ENCODE measurements at regions not wholly inside any gene's neighbourhood (a gene's known extent, or its start where the extent isn't known, plus 50 kb on each side); places are given as distances from the start of the nearest gene placed in this dataset.
A peak's percentile ranks its signal among the peaks of the same experiment; 100 is the strongest.

GRCh38 chr2:64232266-64232665 lies 88.0 kb upstream of the PELI1 start:
- no peaks in the 10 kb centered on the region for H3K36me3 ChIP-seq (replicated peaks in 1 of 2; ENCODE audit: control insufficient read depth in 1 of 2, insufficient read depth in 2 of 2, low read length in 2 of 2)
- H3K4me1 ChIP-seq (ENCODE audit: control insufficient read depth in 1 of 2, insufficient read depth in 2 of 2, low read length in 2 of 2) = peaks cover 12 to 24% of the 10 kb centered on the region in 2 donors
- H3K79me2 ChIP-seq (ENCODE audit: insufficient read depth, low read length) = no peaks in the 10 kb centered on the region
- H3K4me2 ChIP-seq (replicated peaks; ENCODE audit: extremely low read depth, low read length, poor library complexity, severe bottlenecking) = no peak overlapping the region
- no peaks in the 10 kb centered on the region for H3K9me3 ChIP-seq (replicated peaks in 1 of 2; ENCODE audit: control insufficient read depth in 1 of 2, insufficient read depth in 1 of 2, low read length in 2 of 2)
- DNase-seq = no peak
- peak overlapping the region in 1 of 2 donors; percentile 28 for H3K4me3 Mint-ChIP-seq
- no peak for TF ChIP-seq CTCF (IDR thresholded peaks at IDR 0.05)
- peaks cover 4 to 13% of the 10 kb centered on the region in 2 donors for H3K36me3 Mint-ChIP-seq
- peaks cover 0 to 1% (median 0%) of the 10 kb centered on the region in 7 donors for H3K9me3 Mint-ChIP-seq
- peak overlapping the region in 1 of 7 donors; percentile 30 for H3K27ac Mint-ChIP-seq
- H3K27me3 Mint-ChIP-seq (ENCODE audit: low read depth in 3 of 3) = peaks cover 0 to 2% (median 0%) of the 10 kb centered on the region in 3 donors
- no peaks in the 10 kb centered on the region for H4K20me1 ChIP-seq (ENCODE audit: insufficient read depth, low read length)
- H2AFZ ChIP-seq (ENCODE audit: insufficient read depth, low read depth, low read length, poor library complexity, severe bottlenecking) = no peak overlapping the region
- H3K4me1 Mint-ChIP-seq = peaks cover 26% of the 10 kb centered on the region
- no peak overlapping the region for H3K27ac ChIP-seq (ENCODE audit: low read depth in 1 of 2, low read length in 2 of 2)
- H3K27me3 ChIP-seq (ENCODE audit: control insufficient read depth in 2 of 2, insufficient read depth in 2 of 2, low read length in 2 of 2) = no peaks in the 10 kb centered on the region
- intact Hi-C loops (cut with micrococcal nuclease) = no loop called here
- no peak overlapping the region for H3K9ac ChIP-seq (ENCODE audit: insufficient read depth, low read length, poor library complexity, severe bottlenecking)
- no peak overlapping the region for H3K4me3 ChIP-seq (replicated peaks in 1 of 3; ENCODE audit: low read depth in 2 of 3, low read length in 3 of 3)
- WGBS (ENCODE audit: insufficient coverage) = 100% methylated on average over 1 of the region's 2 CpGs

GRCh38 chr2:64233376-64233922 lies 89.2 kb upstream of the PELI1 start:
- intact Hi-C loops (cut with micrococcal nuclease) = no loop called here
- no peaks in the 10 kb centered on the region for H3K27me3 ChIP-seq (ENCODE audit: control insufficient read depth in 2 of 2, insufficient read depth in 2 of 2, low read length in 2 of 2)
- Mint-ChIP-seq H3K4me3 (no peak overlapping the region), H3K9me3 (peaks cover 0 to 1% (median 0%) of the 10 kb centered on the region in 7 donors), H3K27me3 (ENCODE audit: low read depth in 3 of 3) (peaks cover 0 to 2% (median 0%) of the 10 kb centered on the region in 3 donors), H3K36me3 (peaks cover 4 to 13% of the 10 kb centered on the region in 2 donors), H3K4me1 (peaks cover 15% of the 10 kb centered on the region), H3K27ac (no peak overlapping the region)
- H3K79me2 ChIP-seq (ENCODE audit: insufficient read depth, low read length) = no peaks in the 10 kb centered on the region
- H3K36me3 ChIP-seq (replicated peaks in 1 of 2; ENCODE audit: control insufficient read depth in 1 of 2, insufficient read depth in 2 of 2, low read length in 2 of 2) = no peaks in the 10 kb centered on the region
- peaks cover 7 to 12% of the 10 kb centered on the region in 2 donors for H3K4me1 ChIP-seq (ENCODE audit: control insufficient read depth in 1 of 2, insufficient read depth in 2 of 2, low read length in 2 of 2)
- H3K4me3 ChIP-seq (replicated peaks in 1 of 3; ENCODE audit: low read depth in 2 of 3, low read length in 3 of 3) = no peak overlapping the region
- H4K20me1 ChIP-seq (ENCODE audit: insufficient read depth, low read length) = no peaks in the 10 kb centered on the region
- no peak overlapping the region for H3K4me2 ChIP-seq (replicated peaks; ENCODE audit: extremely low read depth, low read length, poor library complexity, severe bottlenecking)
- TF ChIP-seq CTCF (IDR thresholded peaks at IDR 0.05) = no peak
- H3K27ac ChIP-seq (ENCODE audit: low read depth in 1 of 2, low read length in 2 of 2) = no peak overlapping the region
- no peaks in the 10 kb centered on the region for H3K9me3 ChIP-seq (replicated peaks in 1 of 2; ENCODE audit: control insufficient read depth in 1 of 2, insufficient read depth in 1 of 2, low read length in 2 of 2)
- 86% methylated on average over 1 of the region's 4 CpGs for WGBS (ENCODE audit: insufficient coverage)
- H3K9ac ChIP-seq (ENCODE audit: insufficient read depth, low read length, poor library complexity, severe bottlenecking) = no peak overlapping the region
- DNase-seq = no peak
- H2AFZ ChIP-seq (ENCODE audit: insufficient read depth, low read depth, low read length, poor library complexity, severe bottlenecking) = no peak overlapping the region
